T-cell (primary cell): ENCODE measurements at regions not wholly inside any gene's neighbourhood (a gene's known extent, or its start where the extent isn't known, plus 50 kb on each side); places are given as distances from the start of the nearest gene placed in this dataset.
A peak's percentile ranks its signal among the peaks of the same experiment; 100 is the strongest.

Experiments used
- ATAC-seq, 4 experiments: fragments of 200-7000 bp in 3 of 4; fragments of 150-1000 bp in 1 of 4; cut with Tn5 transposase; replicated peaks in 1 of 4; 1 replicate in 3 of 4; 2 replicates in 1 of 4; pipeline ENCODE4 v1.10.0; 2021; ENCODE audit warnings: moderate library complexity in 3 of 4, mild to moderate bottlenecking in 2 of 4, moderate number of reproducible peaks in 1 of 4
- CTCF ChIA-PET, 2 donors: fragments of 300-600 bp; sonication (Branson Sonifier 250); formaldehyde crosslinking; loops; one replicate each; lab custom pipeline; 2022; ENCODE audit warnings: antibody characterized with exemption in 2 of 2; lab: Charles Lee
- POLR2A ChIA-PET, 2 donors: fragments of 300-600 bp; sonication (Branson Sonifier 250); formaldehyde crosslinking; loops; one replicate each; lab custom pipeline; 2022; ENCODE audit warnings: antibody characterized with exemption in 2 of 2; lab: Charles Lee
- DNase-seq, 35 experiments: peaks; one replicate each; pipeline versions ENCODE4 v3.0.0 to v3.0.0-alpha.2; 2013 to 2023
- H3K27ac ChIP-seq: one replicate; pipeline ENCODE4 v1.5.1; 2013; ENCODE audit warnings: low read length
- H3K27me3 ChIP-seq, 2 experiments: replicated peaks in 1 of 2; 1 replicate in 1 of 2; 2 replicates in 1 of 2; pipeline versions ENCODE4 v1.6.1 to v1.7.0; 2013; ENCODE audit warnings: low read length in 1 of 2, mixed read lengths in 1 of 2; ENCODE audit not compliant: control insufficient read depth in 2 of 2, insufficient read depth in 2 of 2; ENCODE audit errors: extremely low read depth in 1 of 2
- H3K36me3 ChIP-seq, 2 donors: 1 replicate in 1 of 2; 2 replicates in 1 of 2; pipeline versions ENCODE4 v1.6.1 to v1.7.0; 2013; ENCODE audit warnings: low read length in 1 of 2; ENCODE audit not compliant: control insufficient read depth in 2 of 2, insufficient read depth in 1 of 2; ENCODE audit errors: extremely low read depth in 1 of 2
- H3K4me1 ChIP-seq, 2 experiments: 1 replicate in 1 of 2; 2 replicates in 1 of 2; pipeline versions ENCODE4 v1.6.1 to v1.7.0; 2013; ENCODE audit warnings: low read length in 2 of 2, mixed read lengths in 1 of 2; ENCODE audit not compliant: insufficient read depth in 2 of 2, control insufficient read depth in 1 of 2; ENCODE audit errors: extremely low read depth in 1 of 2
- H3K4me3 ChIP-seq, 2 donors: 1 replicate in 1 of 2; 2 replicates in 1 of 2; pipeline versions ENCODE4 v1.5.1 to v1.7.0; 2013; ENCODE audit warnings: mild to moderate bottlenecking in 2 of 2, low read length in 1 of 2, moderate library complexity in 1 of 2; ENCODE audit not compliant: control insufficient read depth in 1 of 2; ENCODE audit errors: extremely low read depth in 1 of 2
- H3K9me3 ChIP-seq: 2 replicates; pipeline ENCODE4 v1.7.0; 2013
- H3K27ac Mint-ChIP-seq, 2 donors: one replicate each; pipeline ENCODE4 v1.8.0; 2020 to 2021; ENCODE audit warnings: mild to moderate bottlenecking in 2 of 2, mixed read lengths in 2 of 2
- H3K27me3 Mint-ChIP-seq, 2 donors: one replicate each; pipeline ENCODE4 v1.8.0; 2021 to 2022; ENCODE audit warnings: mixed read lengths in 2 of 2
- H3K36me3 Mint-ChIP-seq: one replicate; pipeline ENCODE4 v1.8.0; 2021; ENCODE audit warnings: mixed read lengths
- H3K4me1 Mint-ChIP-seq, 3 donors: one replicate each; pipeline ENCODE4 v1.8.0; 2020 to 2022; ENCODE audit warnings: mixed read lengths in 3 of 3, mild to moderate bottlenecking in 1 of 3
- H3K4me3 Mint-ChIP-seq, 3 donors: one replicate each; pipeline ENCODE4 v1.8.0; 2020 to 2022; ENCODE audit warnings: mild to moderate bottlenecking in 3 of 3, mixed read lengths in 3 of 3, moderate library complexity in 3 of 3
- H3K9me3 Mint-ChIP-seq, 3 donors: one replicate each; pipeline ENCODE4 v1.8.0; 2020 to 2022; ENCODE audit warnings: mixed read lengths in 3 of 3
- WGBS: methylation state at CpG from one replicate; pipeline ENCODE4 v1.1.5; 2013; ENCODE audit warnings: missing lambda C conversion rate; ENCODE audit not compliant: insufficient coverage; 5-methylcytosine and 5-hydroxymethylcytosine counted together

DNA sequence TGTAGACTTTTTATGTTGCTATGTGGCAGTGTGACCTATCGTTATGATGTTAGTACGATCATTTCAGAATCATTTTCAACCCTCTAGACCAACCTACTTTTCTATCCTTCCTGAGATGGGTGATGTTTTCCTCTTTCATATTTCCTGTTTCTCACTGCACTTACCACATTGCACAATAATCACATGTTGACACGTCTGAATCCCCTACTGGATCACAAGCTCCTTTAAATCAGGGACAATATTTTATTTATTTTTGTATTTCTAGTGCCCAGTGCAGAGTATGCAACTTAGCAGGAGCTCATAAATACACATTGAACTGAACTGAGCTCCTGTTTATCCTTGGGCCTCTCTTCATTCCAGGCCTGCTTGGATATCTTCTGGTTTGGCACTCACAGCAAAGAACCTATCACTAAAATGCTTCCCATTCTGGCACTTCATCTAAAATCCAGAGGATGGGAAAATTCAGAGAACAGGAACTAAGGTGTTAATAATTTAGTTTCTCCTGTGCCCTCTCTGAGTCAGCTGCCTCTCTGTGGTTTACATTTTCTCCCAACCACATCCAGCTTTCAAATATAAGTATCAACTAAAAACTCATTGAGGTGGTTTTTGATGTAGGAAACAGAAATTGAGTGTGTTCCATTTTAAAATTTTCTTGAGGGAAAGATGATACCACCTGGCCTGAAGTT, 69.4 kb upstream of the DYRK2 start:
- no CpG with 5 or more reads among the region's 3 CpGs for WGBS
- Mint-ChIP-seq H3K27ac (peak overlapping the region; percentile 79 to 90), H3K4me1 (peaks cover 55 to 67% (median 56%) of the 10 kb centered on the region in 3 donors), H3K27me3 (no peaks in the 10 kb centered on the region), H3K4me3 (peak overlapping the region; percentile 53 to 68 (median 59)), H3K9me3 (peaks cover 0 to 9% (median 0%) of the 10 kb centered on the region in 3 donors), H3K36me3 (no peaks in the 10 kb centered on the region)
- POLR2A ChIA-PET = interaction anchor here (0.9 to 1.0 kb wide), 2 partner anchors 12 to 55 kb away, joined by 3 to 7 read pairs; no protein-coding TSS in a partner anchor
- Histone ChIP-seq H3K27me3 (no peaks in the 10 kb centered on the region), H3K9me3 (no peaks in the 10 kb centered on the region), H3K4me3 (peak overlapping the region; percentile 19 to 25), H3K27ac (peak overlapping the region; percentile 71), H3K36me3 (no peaks in the 10 kb centered on the region), H3K4me1 (peaks cover 22 to 26% of the 10 kb centered on the region in 2 experiments)
- DNase-seq = peak in 5 of 35 experiments; percentile 7 to 62 (median 15)
- CTCF ChIA-PET = interaction anchor here (0.6 to 1.0 kb wide), 7 partner anchors 12 to 223 kb away, joined by 3 to 7 read pairs (median 4); partner anchors contain the start of gene DYRK2 (in 1 of the 2)
- peak; percentile 86 to 94 (median 92) for ATAC-seq

DNA sequence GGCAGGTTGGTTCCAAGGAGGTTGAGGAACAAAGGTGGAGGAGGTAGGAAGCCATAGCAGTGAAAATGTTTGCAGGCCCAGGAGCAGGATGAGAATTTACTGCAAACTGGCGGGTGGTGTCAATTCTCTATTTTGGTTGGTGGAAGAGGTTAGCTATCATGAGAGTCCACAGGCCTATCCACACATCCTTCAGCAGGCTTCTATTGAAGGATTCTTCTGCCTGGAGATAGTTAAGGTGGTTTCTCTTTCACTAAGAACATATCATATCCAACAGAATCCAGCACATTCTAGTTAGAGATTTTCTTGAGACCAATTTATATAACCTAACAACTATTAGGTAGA, 68.9 kb upstream of the DYRK2 start:
- ChIA-PET CTCF (interaction anchor here (0.6 to 1.0 kb wide), 7 partner anchors 11 to 291 kb away, joined by 3 to 7 read pairs (median 4); partner anchors contain the start of gene DYRK2 (in 1 of the 2)), POLR2A (interaction anchor here (0.9 to 1.1 kb wide), 3 partner anchors 11 to 55 kb away, joined by 3 to 7 read pairs (median 4); no protein-coding TSS in a partner anchor)
- Histone ChIP-seq H3K4me3 (no peak overlapping the region), H3K9me3 (no peaks in the 10 kb centered on the region), H3K27ac (peak overlapping the region; percentile 71), H3K27me3 (no peaks in the 10 kb centered on the region), H3K4me1 (peaks cover 22 to 26% of the 10 kb centered on the region in 2 experiments), H3K36me3 (no peaks in the 10 kb centered on the region)
- Mint-ChIP-seq H3K27ac (peak overlapping the region; percentile 79 to 90), H3K4me3 (peak overlapping the region; percentile 49 to 68 (median 59)), H3K27me3 (no peaks in the 10 kb centered on the region), H3K4me1 (peaks cover 57 to 70% (median 58%) of the 10 kb centered on the region in 3 donors), H3K9me3 (peaks cover 0 to 9% (median 0%) of the 10 kb centered on the region in 3 donors), H3K36me3 (no peaks in the 10 kb centered on the region)
- DNase-seq (peak in 1 of 35 experiments; percentile 1), ATAC-seq (peak; percentile 37 to 53 (median 46))
- WGBS = no CpG with 5 or more reads among the region's 1 CpG

DNA sequence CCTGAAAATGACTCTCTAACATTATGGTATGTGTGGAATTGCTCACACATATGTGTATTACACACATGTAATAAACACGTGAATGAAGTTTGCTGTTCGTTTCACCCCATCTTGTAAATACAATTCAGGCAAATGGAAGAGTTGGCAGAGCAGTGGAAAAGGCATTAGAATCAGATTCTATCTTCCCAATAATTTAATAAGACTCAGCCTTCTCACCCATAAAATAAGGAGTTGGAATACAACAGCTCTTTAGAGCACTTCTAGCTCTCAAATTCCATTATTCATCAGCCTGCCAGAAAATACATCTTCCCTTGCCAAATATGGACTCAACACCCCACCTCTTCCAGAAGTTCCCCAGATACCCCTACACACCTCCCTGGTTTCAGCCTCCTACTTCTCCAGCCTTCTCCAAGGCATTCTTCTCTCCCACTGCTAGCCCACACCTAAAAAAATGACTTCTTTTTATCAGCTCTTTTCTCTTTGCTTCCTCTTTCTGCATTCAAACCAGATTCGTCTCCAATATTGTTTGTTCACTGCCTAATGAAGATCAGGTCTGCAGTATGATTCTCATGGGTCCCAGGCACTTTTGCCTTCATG, 66.2 kb upstream of the DYRK2 start:
- no peaks in the 10 kb centered on the region for H3K27me3 ChIP-seq
- ATAC-seq = no peak
- H3K4me1 ChIP-seq = peaks cover 23 to 25% of the 10 kb centered on the region in 2 experiments
- POLR2A ChIA-PET = interaction anchor here in 1 of 2 donors (1.3 kb wide), 1 partner anchor 9 kb away, joined by 3 read pairs; no protein-coding TSS in a partner anchor
- Mint-ChIP-seq H3K4me3 (no peak overlapping the region), H3K27ac (no peak overlapping the region), H3K27me3 (no peaks in the 10 kb centered on the region), H3K4me1 (peaks cover 60 to 71% (median 61%) of the 10 kb centered on the region in 3 donors), H3K36me3 (no peaks in the 10 kb centered on the region), H3K9me3 (peaks cover 0 to 4% (median 0%) of the 10 kb centered on the region in 3 donors)
- 89% methylated on average over 1 of the region's 3 CpGs for WGBS
- no peak overlapping the region for H3K27ac ChIP-seq
- CTCF ChIA-PET = interaction anchor here (0.6 to 0.9 kb wide), 2 partner anchors 48 to 279 kb away, joined by 3 read pairs; no protein-coding TSS in a partner anchor
- no peak overlapping the region for H3K4me3 ChIP-seq
- DNase-seq = no peak
- no peaks in the 10 kb centered on the region for H3K36me3 ChIP-seq
- H3K9me3 ChIP-seq = no peaks in the 10 kb centered on the region

DNA sequence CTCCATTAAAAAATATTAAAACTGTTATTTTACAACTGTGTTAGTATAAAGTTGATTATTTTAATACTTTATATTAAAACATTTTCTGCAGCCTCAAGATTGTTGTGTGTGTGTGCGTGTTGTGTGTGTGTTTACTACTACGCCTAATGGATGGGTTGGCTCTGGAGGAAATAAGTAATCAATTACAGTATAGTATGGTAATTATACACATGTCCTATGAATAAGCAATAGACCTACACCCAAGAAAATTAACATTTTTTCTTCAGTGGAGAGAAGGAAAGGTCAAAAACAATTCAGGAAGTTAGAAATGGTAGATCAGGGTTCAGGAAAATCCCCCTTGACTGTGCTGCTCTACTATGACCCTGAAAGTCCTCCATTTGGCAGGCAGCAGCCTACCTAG, 65.7 kb upstream of the DYRK2 start:
- Histone ChIP-seq H3K4me3 (no peak overlapping the region), H3K9me3 (no peaks in the 10 kb centered on the region), H3K4me1 (peaks cover 23 to 25% of the 10 kb centered on the region in 2 experiments), H3K27me3 (no peaks in the 10 kb centered on the region), H3K36me3 (no peaks in the 10 kb centered on the region), H3K27ac (no peak overlapping the region)
- ChIA-PET POLR2A (no interaction called here), CTCF (interaction anchor here in 1 of 2 donors (0.6 kb wide), 1 partner anchor 278 kb away, joined by 3 read pairs; no protein-coding TSS in a partner anchor)
- ATAC-seq = no peak
- no CpG with 5 or more reads among the region's 2 CpGs for WGBS
- peaks cover 0 to 4% (median 0%) of the 10 kb centered on the region in 3 donors for H3K9me3 Mint-ChIP-seq
- no peak for DNase-seq
- H3K4me1 Mint-ChIP-seq = peaks cover 55 to 66% (median 56%) of the 10 kb centered on the region in 3 donors
- H3K27ac Mint-ChIP-seq = no peak overlapping the region
- no peaks in the 10 kb centered on the region for H3K36me3 Mint-ChIP-seq
- H3K27me3 Mint-ChIP-seq = no peaks in the 10 kb centered on the region
- H3K4me3 Mint-ChIP-seq = no peak overlapping the region

DNA sequence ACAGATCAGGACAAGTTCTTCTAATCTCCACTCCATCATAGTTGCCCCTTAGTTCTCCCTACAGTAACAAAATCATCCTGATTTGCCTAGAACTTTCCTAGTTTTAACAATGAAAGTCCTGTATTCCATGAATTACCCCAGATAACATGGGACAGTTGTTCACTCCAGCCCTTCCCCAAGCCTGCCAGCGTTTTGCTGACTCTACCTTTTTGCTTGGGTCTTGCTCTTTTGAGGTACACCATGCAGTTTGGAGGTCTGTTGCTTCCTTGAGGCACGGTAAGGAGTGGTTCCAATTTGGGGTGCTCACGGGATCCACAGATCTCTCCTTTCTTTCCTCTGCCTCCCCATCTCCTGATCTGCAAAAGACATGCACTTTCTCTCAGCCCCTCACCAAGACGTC, 61.6 kb upstream of the DYRK2 start:
- Mint-ChIP-seq H3K27me3 (no peaks in the 10 kb centered on the region), H3K36me3 (no peaks in the 10 kb centered on the region), H3K4me1 (peaks cover 48 to 53% (median 52%) of the 10 kb centered on the region in 3 donors), H3K4me3 (no peak overlapping the region), H3K27ac (no peak overlapping the region), H3K9me3 (peaks cover 0 to under 1% (median 0%) of the 10 kb centered on the region in 3 donors)
- H3K27me3 ChIP-seq = no peaks in the 10 kb centered on the region
- ChIA-PET CTCF (no interaction called here), POLR2A (no interaction called here)
- H3K36me3 ChIP-seq = no peaks in the 10 kb centered on the region
- ATAC-seq (no peak), DNase-seq (no peak)
- H3K4me3 ChIP-seq = no peak overlapping the region
- 94% methylated on average over 2 of the region's 4 CpGs for WGBS
- no peaks in the 10 kb centered on the region for H3K9me3 ChIP-seq
- H3K4me1 ChIP-seq = peaks cover 23 to 26% of the 10 kb centered on the region in 2 experiments
- no peak overlapping the region for H3K27ac ChIP-seq

DNA sequence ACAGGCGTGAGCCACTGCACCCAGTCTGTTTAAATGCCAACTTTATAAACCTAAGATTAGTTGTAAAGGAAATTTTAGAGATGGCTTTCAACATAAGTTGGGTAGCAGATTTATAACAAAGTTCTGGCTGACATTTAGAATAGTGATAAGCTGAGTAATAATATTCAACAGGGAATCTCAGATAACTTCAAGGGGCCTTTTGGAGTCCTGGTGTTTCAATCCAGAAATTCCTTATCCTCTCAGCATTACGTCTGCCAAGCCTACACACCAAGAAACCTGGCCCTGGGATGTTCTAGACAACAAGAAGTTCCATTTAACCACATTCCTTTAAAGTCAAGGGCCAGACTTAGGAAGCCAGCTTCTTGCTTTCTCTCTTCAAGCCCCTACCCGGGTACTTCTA, 59.5 kb upstream of the DYRK2 start:
- H3K36me3 ChIP-seq = no peaks in the 10 kb centered on the region
- H3K9me3 ChIP-seq = no peaks in the 10 kb centered on the region
- H3K27me3 ChIP-seq = no peaks in the 10 kb centered on the region
- no peak for DNase-seq
- ChIA-PET CTCF (interaction anchor here in 1 of 2 donors (0.6 kb wide), 1 partner anchor 20 kb away, joined by 4 read pairs; no protein-coding TSS in a partner anchor), POLR2A (no interaction called here)
- peaks cover 0 to 2% (median 0%) of the 10 kb centered on the region in 3 donors for H3K9me3 Mint-ChIP-seq
- peaks cover 59 to 68% (median 63%) of the 10 kb centered on the region in 3 donors for H3K4me1 Mint-ChIP-seq
- H3K27ac ChIP-seq = no peak overlapping the region
- ATAC-seq = no peak
- H3K27ac Mint-ChIP-seq = peak overlapping the region in 1 of 2 donors; percentile 81
- peaks cover 38 to 43% of the 10 kb centered on the region in 2 experiments for H3K4me1 ChIP-seq
- no peak overlapping the region for H3K4me3 Mint-ChIP-seq
- H3K36me3 Mint-ChIP-seq = no peaks in the 10 kb centered on the region
- 93% methylated on average over 2 of the region's 3 CpGs for WGBS
- no peaks in the 10 kb centered on the region for H3K27me3 Mint-ChIP-seq
- no peak overlapping the region for H3K4me3 ChIP-seq
